ENCODE measurements at regions not wholly inside any gene's neighbourhood (a gene's known extent, or its start where the extent isn't known, plus 50 kb on each side); places are given as distances from the start of the nearest gene placed in this dataset.

DNA sequence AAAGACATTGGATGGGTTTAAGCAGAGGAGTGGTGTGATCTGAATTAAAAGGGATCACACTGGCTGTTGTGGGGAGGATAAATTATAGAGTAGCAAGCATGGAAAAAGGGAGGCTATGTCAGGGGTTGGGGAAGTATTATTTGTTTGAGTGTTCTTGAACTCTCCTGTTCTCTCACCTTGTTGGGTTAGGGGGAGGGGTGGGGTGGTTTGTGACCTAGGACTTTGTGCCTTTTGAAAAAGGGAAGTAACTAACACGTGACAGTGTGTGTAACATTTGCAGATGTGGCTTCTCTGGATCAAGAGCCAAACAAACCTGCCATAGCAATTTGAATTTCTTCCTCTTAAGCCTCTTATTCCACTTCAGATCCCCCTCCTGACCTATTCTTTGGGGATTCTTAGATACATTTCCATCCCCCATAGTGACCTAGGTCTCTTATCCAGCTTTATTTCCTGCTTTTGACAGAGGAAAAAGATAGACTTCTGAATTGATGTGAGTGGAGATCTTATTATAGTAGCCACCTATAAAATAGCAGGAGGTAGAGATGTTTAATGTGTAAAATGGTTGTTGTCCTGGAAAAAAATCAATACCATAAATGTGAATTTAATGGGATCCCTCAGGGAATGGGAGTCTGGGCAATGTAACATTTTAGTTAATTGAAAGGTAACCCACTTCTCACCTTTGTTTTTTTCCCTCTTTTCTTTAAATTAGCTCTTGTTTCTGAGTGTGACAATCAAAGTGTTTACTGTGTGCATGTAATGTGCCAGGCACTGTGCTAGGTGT, 120.4 kb downstream of the CT47B1 start:
- Histone ChIP-seq H3K27ac (peak overlapping the region; percentile 55), H4K20me1 (no peaks in the 10 kb centered on the region), H3K9me3 (no peaks in the 10 kb centered on the region), H3K36me3 (no peaks in the 10 kb centered on the region), H3K4me3 (no peak overlapping the region), H3K4me2 (peak overlapping the region; percentile 41), H3K4me1 (peaks cover 60% of the 10 kb centered on the region), H3K27me3 (no peaks in the 10 kb centered on the region), H3K9ac (no peak overlapping the region; the same call in 1 of the 2 replicates)
- no peak for TF ChIP-seq Cebpa-rat (IDR thresholded peaks at IDR 0.05)

DNA sequence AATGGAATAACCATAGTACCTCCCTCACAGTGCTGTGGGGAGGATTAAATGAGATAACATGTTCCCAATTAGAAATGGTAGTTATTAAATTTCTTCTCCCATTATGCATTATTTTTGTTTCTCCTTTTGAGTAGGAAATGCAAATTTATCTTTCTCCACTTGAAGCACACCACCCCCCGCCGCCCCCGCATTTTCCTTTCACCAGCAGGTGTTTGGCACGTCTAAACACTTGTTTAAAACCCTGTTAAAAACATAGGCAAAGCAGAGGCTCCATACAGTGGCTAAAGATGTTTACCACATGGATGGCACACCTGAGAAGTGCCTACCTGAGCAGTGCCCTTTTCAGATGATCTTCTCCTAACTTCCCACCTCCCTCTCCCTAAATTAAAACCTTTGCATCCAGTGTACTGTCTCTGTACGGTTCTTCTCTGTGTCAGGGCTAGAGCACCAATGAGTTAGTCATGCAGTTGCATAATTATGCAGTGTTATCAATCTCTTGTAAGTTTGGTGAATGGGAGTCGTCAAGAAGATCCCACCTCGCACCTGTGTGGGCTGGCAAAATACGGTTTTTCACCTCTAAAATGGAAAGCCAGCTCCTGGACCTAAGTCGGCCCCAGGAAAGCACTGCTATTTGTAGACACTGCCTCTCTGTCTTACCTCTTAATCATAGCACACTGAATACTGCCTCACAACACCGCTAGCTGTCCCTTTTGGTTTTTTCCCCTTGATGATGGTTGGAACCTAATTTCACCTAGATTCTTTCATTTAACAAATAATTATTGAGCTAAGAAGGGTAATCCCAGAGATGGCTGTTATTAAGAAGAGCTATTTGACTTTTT, 122.0 kb downstream of the CT47B1 start:
- Histone ChIP-seq H3K27me3 (no peaks in the 10 kb centered on the region), H3K27ac (peak overlapping the region; percentile 56), H4K20me1 (no peaks in the 10 kb centered on the region), H3K9me3 (no peaks in the 10 kb centered on the region), H3K36me3 (no peaks in the 10 kb centered on the region), H3K4me2 (peak overlapping the region; percentile 61), H3K9ac (no peak overlapping the region), H3K4me3 (no peak overlapping the region), H3K4me1 (peaks cover 69% of the 10 kb centered on the region)
- no peak for TF ChIP-seq Cebpa-rat (IDR thresholded peaks at IDR 0.05)

DNA sequence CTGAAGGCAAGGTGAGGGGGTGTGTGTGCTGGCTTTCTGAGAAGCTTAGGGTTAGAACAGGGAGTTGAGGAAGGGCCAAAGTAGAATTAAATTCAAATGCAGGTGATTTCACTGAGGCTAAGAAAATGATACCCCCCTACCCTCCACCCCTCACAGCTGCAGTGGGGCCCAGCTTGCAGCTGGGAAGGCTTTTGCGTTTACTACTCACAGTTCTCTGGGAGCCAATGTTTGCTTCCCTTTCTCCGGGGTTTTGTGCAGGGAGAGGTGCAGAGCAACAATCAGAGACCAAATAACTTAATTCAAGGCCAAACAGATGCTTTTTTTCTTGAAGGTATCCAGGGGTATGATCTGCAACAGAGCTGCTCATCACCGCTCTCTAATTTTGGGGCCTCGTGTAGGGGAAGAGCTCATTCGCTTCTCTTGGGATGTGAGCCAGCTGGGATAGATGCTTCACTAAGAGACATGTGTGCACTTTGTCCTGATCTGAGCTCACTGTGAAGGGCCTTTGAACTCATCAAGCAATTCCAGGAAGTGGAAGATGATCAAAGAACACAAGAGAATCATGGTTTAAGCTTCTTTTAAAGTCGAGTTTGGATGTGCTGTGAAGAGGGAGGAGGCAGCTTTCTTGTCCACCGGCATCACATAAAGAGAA, 122.7 kb upstream of the C1GALT1C1 start:
- peak overlapping the region; percentile 61 for H3K4me2 ChIP-seq

DNA sequence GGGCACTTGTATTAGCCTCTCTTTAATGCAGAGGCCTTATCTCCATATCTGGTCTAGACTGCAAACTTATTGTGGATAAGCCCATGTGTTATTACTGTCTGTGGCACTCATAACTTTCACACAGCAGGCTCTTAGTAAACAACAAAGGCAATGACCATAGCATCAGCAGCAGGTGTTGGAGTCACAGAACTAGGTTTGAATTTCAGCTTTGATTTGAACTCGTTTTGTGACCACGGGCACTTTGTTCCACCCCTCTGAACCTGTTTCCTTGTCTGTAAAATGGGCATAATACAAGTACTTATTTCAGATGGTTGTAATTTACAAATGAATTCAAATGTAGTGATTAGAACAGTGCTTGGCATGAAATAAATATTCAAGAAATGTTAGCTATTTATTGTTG, 121.8 kb upstream of the C1GALT1C1 start:
- Histone ChIP-seq H3K4me3 (no peak overlapping the region), H3K4me2 (peak overlapping the region; percentile 62), H3K4me1 (peaks cover 88% of the 10 kb centered on the region), H3K27ac (no peak overlapping the region), H4K20me1 (no peaks in the 10 kb centered on the region), H3K36me3 (no peaks in the 10 kb centered on the region), H3K27me3 (no peaks in the 10 kb centered on the region), H3K9me3 (no peaks in the 10 kb centered on the region), H3K9ac (no peak overlapping the region)
- TF ChIP-seq Cebpa-rat (IDR thresholded peaks at IDR 0.05), result no peak

More for the DNA sequence above, 122.7 kb upstream of the C1GALT1C1 start:
- no peaks in the 10 kb centered on the region for H4K20me1 ChIP-seq
- no peak for TF ChIP-seq Cebpa-rat (IDR thresholded peaks at IDR 0.05)
- peak overlapping the region; percentile 56 for H3K27ac ChIP-seq
- no peak overlapping the region for H3K4me3 ChIP-seq
- H3K27me3 ChIP-seq, result no peaks in the 10 kb centered on the region
- no peaks in the 10 kb centered on the region for H3K36me3 ChIP-seq
- no peak overlapping the region for H3K9ac ChIP-seq
- H3K4me1 ChIP-seq, result peaks cover 79% of the 10 kb centered on the region
- no peaks in the 10 kb centered on the region for H3K9me3 ChIP-seq

DNA sequence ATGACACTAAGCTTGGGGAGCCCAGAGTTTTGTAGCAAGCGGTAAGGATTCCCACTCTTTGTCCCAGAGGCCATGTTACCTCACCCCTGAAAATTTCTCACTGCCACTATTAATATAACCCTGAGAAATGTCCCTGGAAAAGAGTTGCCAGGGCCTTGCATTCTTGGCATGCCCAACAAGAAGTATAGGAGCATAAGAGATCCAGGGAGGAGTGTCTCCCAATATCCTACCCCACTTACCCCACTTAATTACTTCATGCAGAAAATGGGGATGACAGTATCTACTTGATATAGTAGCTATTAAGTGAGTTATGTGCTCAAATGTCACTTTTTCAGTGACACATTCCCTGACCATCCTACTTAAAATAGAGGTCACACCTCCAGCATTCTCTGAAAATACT, 120.5 kb upstream of the C1GALT1C1 start:
- Histone ChIP-seq H3K27me3 (no peaks in the 10 kb centered on the region), H3K4me1 (peaks cover 96% of the 10 kb centered on the region), H3K27ac (peak overlapping the region; percentile 69), H3K4me2 (peak overlapping the region; percentile 62), H3K9ac (no peak overlapping the region), H3K9me3 (peaks cover 1% of the 10 kb centered on the region; the same call in 1 of the 2 replicates), H4K20me1 (no peaks in the 10 kb centered on the region), H3K36me3 (no peaks in the 10 kb centered on the region), H3K4me3 (no peak overlapping the region)
- TF ChIP-seq Cebpa-rat (IDR thresholded peaks at IDR 0.05), result no peak

DNA sequence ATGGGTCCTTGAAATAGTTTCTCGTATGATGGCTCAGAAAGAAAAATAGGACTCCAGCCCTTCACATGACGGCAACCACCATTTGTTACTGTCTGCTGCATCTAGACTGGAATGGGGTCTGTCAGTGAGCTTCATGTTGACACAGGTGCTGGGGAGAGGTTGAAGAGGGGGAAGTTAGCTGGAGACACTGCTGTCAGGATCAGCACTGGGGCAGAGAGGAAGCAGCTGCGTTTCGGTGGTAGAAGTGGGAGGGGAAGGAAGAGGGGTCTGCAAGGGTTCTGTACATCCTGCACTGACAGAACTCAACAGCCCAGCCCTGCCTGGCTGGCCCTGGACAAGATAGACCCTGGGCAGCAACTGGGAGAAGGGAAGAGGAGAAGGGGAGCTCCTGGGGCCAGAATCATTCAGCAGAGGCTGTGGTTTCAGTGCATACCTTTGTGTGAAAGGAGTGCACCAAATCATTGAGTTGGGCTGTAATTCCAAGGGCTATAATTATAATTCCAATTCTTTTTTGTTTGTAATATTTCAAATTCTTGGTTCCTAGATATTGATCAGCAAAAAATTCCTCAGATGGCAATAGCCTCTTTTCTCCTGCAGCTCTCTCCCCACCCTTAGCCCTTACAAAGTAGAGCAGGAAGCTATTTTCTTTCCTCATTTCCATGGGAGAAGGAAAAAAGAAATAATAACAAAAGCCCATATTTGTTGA, 119.4 kb upstream of the C1GALT1C1 start:
- H3K9ac ChIP-seq, result peak overlapping the region; percentile 12; the same call in 1 of the 2 replicates
- H3K27me3 ChIP-seq, result no peaks in the 10 kb centered on the region
- TF ChIP-seq Cebpa-rat (IDR thresholded peaks at IDR 0.05), result no peak
- H3K4me3 ChIP-seq, result no peak overlapping the region
- H4K20me1 ChIP-seq, result no peaks in the 10 kb centered on the region
- peaks cover 10% of the 10 kb centered on the region for H3K9me3 ChIP-seq
- peak overlapping the region; percentile 62 for H3K4me2 ChIP-seq
- H3K4me1 ChIP-seq, result peaks cover 85% of the 10 kb centered on the region
- H3K36me3 ChIP-seq, result no peaks in the 10 kb centered on the region
- peak overlapping the region; percentile 69 for H3K27ac ChIP-seq

DNA sequence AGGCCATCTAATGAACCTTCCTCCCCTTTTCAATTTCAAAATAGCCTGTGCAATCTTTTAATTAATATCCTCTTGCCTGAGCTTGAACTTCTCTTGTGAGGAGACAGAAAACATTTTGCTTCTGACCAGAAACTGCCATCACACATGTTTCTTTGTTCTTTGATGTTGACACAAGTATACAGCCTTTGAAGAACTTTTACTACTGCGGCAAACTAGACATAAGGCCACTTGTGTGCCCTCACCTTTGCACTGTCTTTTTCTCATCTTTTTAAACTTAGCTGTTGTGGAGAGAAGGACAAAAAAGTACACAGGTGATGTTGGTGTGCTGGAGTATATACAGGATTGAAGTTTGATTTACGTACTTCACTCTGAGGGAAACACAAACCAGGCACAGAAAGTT, 116.3 kb upstream of the C1GALT1C1 start:
- H3K4me3 ChIP-seq, result no peak overlapping the region
- H4K20me1 ChIP-seq, result no peaks in the 10 kb centered on the region

DNA sequence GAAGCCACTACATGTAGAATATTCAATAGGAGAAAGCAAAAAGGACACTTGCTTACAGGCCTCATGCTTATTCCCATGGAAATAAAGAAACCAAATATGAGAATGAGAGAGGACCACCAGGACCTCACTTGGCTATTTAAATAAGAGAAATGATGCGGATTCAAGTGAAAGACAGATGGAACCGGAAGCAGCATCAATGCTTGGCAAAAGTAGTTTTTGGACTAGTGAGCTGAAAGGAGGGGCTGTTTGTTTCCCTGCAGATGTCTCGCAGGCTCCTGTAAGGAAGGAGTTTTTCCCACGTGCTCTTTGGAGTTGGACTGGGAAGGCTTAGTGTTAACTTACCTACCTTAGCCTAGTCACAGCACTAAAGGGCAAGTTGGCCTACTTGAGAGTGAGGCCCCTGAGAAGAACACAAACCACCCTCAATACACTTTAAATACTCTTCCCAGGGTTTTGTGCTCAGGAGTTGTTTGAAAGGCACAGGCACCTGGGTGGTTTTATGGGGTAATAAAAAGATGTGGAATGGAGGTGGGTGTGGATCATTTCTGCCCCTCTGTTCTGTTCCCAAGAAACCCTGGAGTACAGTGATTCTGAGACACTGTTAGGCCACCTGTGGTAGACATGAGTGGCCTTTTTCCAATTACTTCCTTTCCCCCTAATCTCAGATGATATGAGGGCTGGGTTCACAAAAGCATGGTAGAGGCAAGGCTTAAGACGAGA, 113.3 kb upstream of the C1GALT1C1 start:
- peaks cover 54% of the 10 kb centered on the region for H3K4me1 ChIP-seq

More for the DNA sequence above, 116.3 kb upstream of the C1GALT1C1 start:
- Histone ChIP-seq H3K27me3 (no peaks in the 10 kb centered on the region), H3K9ac (no peak overlapping the region), H3K9me3 (peaks cover 16% of the 10 kb centered on the region), H3K4me2 (peak overlapping the region; percentile 27; the same call in 1 of the 2 replicates), H3K27ac (no peak overlapping the region), H3K4me1 (peaks cover 66% of the 10 kb centered on the region), H3K36me3 (no peaks in the 10 kb centered on the region)
- no peak for TF ChIP-seq Cebpa-rat (IDR thresholded peaks at IDR 0.05)

More for the DNA sequence above, 113.3 kb upstream of the C1GALT1C1 start:
- H4K20me1 ChIP-seq, result no peaks in the 10 kb centered on the region
- H3K27ac ChIP-seq, result no peak overlapping the region
- no peak overlapping the region for H3K4me2 ChIP-seq
- no peak overlapping the region for H3K4me3 ChIP-seq
- H3K9me3 ChIP-seq, result peaks cover 16% of the 10 kb centered on the region
- no peak overlapping the region for H3K9ac ChIP-seq
- H3K36me3 ChIP-seq, result no peaks in the 10 kb centered on the region
- H3K27me3 ChIP-seq, result no peaks in the 10 kb centered on the region
- no peak for TF ChIP-seq Cebpa-rat (IDR thresholded peaks at IDR 0.05)

All from BLaER1 (cell line).